NCI-H1092 treated with DMSO at 0.1 percent for 48 hours (cell line): ENCODE measurements at regions not wholly inside any gene's neighbourhood (a gene's known extent, or its start where the extent isn't known, plus 50 kb on each side); places are given as distances from the start of the nearest gene placed in this dataset.
"Not testable (repeated sequence)": the region's sequence is repeated elsewhere in the genome, so short reads cannot be mapped to it uniquely, and the experiment has no call there.

Experiments used
- DNase-seq: peaks from one replicate; lab custom pipeline; 2025; lab: John Stamatoyannopoulos, UW

DNA sequence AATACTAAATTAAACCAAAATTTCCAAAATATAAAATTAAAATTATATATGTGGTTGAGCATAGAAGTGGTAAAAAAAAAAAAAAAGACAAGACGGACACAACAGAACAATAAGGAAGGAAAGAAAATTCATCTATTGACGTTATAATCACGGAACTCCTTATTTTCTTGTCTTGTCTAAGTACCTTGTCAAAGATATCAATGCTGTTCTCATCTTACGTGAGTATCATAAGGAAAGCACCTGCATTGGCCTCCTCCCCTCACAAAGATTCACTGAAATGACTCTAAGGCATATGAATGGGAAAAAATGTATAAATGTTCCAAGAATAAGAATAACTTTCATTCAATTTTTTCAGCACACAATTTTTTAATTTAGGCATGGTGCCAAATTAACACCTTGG is 135.4 kb downstream of the PPP1R3A start:
- DNase-seq, result no peak

DNA sequence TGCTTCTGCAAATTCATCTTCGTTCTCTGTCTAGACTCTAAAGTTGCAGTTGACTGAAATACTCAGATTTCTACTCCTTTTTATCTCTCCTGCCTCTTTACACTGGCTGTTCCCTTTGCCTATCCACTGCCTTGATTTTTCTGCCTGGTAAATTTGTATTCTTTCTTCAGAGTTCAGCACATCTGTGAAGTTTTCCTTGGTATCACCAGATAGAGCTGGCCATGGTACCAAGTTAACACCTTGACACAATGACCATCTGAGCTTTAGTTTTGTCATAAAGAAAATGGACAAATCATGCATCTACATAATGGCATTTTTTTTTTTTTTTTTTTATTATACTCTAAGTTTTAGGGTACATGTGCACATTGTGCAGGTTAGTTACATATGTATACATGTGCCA is 143.0 kb downstream of the PPP1R3A start:
- no peak for DNase-seq

DNA sequence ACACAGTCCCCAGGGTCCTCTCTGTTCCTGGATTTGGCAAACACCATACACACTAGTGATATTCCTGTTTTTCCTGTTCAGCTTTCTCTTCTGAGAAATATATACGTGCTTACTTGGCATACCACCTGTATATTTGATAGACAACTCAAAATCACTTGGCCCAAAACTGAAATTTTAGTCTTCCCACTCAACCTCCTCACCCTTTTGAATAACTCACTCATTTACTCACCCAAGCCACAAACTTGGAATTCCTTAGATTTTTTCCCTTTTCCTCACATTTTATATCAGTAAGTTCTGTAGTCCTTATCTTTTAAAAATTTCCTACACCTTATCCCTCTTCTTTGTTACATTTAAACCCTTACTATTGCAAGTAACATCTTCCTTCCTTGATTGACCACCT is 143.4 kb downstream of the PPP1R3A start:
- peak; percentile 22 for DNase-seq

DNA sequence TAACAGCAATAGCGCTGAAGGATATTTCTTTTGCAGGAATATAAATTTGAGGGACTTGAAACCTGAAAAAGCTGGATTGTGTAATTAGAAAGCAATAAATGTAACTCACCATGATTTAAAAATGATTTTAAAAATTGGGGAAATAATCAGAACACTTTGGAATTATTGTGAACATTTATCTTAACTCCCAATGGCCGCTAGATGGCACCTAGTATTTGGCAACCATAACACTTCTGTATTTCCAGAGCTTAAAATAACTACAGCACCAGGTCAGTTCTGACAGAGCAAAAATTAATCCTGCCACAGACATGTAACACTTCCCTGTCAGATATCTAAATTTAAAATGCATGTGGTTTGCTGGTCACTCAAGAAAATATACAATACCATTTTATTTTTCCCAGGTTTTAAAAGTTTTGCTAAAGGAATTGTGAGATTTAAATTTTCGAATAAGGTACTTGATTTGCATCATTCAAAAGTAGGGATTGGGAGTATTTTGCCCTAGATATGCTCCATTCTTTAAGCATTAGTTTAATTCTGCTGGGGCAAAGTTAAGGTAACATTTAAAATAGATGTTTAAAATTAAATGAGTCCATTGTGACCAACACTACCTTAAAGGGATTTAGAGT is 144.5 kb downstream of the PPP1R3A start:
- DNase-seq, result peak; percentile 71

DNA sequence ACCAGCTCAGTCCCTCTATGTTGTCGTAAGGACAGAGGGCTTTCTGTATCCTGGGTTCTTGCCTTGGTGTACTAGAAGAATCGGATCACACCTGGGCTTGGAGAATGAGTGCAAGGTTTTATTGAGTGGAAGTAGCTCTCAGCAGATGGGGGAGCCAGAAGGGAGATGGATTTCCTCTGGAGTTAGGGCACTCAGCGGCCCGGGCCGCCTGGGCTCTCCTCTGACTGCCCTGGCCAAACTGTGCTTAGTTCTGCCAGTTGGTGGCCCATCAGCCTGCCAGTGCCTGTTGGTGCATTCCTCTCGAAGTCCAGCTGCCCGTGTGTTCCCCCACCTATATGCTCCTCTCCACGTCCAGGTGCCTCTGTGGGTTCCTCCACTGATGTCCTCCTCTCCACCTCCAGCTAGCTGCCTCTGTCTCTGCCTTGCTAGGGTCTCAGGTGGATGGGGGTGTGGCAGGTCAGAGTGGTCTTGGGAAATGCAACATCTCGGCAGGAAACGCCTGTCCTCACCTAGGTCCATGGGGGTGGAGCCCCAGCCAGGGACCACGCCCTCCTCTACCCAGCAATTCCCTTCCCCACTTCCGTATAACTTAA is 148.6 kb downstream of the PPP1R3A start:
- no peak for DNase-seq

DNA sequence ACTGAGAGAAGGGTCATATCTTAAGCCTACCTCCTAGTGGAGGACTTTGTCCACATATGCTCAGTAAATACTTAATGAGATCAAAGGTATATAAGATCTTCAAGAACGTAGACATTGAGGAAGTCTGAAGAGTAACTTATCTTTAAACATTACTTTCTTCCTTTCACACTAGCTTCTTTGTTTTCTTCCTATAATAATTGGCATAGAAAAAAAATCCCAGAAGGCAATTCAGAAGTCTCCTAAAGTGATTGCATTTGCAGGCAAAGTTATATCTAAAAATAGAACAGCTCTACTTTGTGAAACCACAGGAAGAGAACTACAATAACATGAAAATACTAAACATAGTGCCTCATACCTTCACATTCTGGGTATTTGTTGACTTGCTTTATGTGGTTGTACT is 150.4 kb downstream of the PPP1R3A start:
- DNase-seq, result no peak

DNA sequence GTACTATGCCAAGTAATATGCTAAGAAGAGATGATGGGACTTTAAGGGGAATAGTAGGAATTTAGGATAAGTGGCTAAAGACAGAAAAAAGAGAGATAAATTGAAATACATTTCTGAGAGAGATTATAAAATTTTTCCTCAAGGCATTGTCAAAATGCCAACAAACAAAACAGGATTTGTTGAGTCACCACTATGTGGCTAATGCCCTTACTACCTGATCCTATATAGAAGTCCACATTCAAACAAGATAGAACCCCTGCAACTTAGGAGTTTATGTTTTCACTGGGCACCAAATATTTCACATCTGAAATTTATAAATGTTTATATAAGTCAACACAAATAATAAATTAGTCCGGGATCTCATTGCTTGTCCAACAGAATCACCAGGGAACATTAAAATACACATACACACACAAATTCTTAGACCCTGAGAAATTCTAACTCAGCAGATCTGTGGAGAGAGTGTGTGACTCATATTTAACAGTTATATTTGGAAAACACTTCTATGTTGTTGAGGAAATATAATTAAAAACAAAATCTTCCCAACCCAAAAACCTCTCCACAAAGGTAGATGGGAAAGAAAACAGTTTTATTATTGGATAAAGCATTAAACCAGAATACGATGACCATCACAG is 154.3 kb downstream of the PPP1R3A start:
- DNase-seq, result no peak

DNA sequence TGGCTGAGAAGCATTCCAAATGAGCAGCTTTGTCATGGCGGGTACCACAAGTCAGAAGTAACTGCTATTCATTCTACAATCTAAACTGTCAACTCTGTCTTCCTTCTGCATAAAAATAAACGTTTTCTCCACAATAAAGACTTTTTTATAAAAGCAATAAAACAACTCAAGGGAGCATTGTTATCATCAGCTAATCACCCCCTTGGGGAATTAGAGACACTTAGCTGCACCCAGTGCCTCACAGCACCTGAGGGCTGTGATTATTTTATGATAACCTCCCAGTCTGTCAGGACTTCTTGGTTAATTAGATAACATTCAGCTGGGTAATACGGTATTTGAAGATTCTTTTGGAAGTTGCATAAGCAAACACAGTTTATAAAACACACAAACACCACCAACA is 155.6 kb downstream of the PPP1R3A start:
- no peak for DNase-seq

DNA sequence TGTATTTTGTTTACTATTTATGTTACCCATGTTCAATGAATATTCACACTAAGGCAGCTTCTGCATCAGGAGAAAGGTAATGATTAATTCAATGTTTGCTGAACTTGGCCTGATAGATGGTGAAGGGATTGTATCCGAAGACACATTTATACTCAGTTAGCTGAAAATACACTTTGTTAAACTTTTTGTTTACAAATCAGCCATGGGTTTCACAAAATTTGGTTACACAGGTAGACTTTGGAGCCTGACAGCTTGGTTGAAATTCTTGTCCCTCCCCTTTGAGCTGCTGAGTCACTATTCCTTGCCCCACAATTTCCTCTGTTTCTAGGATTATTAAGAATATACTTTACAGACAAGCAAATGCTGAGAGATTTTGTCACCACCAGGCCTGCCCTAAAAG is 162.6 kb downstream of the PPP1R3A start:
- no peak for DNase-seq

DNA sequence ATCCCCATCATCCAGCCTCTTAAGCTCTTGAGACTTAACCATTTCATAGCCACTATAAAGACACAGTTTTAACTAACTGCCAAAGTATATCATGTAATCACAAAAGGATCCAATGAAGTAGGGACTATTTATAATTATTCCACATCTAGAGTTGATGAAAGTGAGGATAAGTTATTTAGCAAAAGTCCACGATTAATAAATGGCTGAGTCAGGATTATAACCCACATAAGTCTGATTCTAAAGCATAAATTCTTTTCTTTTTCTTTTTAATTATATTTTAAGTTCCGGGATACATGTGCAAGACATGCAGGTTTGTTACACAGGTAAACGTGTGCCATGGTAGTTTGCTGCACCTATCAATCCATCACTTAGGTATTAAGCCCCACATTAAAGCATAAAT is 166.1 kb downstream of the PPP1R3A start:
- DNase-seq, result no peak

DNA sequence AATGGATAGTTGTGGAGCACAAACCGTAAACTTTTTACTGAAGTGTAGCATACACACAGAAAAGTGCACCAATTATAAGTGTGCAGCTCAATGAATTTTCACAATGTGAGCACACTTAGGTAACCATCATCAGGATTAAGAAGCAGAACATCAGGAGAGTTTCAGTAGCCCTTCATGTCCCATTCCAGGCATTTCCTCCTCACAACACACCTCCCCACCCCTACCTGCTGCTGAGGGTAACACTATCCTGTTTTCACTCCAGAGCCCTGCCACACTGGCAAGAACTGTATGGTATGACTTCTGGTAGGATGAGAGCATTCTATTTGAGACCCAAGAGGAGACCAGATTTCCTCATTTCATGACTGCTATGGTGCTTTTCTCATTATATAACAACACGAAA is 166.5 kb downstream of the PPP1R3A start:
- DNase-seq, result no peak

DNA sequence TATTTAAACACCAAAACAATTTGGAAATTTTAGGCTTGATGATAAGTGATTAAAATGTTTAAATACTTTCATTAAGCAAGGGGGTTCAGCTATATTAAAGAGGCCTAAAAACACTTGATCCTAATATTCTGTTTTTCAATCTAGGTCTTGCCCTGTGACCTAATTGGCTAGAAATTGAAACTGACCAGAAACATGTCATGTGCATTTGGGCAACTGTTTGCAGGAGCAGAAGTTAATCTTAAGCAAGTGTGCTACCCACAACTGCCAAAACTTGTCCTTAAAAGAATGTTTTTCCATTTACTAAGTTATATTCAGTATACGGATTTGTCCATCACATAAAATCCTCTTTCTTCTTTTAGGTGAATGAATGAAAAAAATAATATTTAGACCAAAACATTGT is 167.3 kb downstream of the PPP1R3A start:
- DNase-seq, result no peak

DNA sequence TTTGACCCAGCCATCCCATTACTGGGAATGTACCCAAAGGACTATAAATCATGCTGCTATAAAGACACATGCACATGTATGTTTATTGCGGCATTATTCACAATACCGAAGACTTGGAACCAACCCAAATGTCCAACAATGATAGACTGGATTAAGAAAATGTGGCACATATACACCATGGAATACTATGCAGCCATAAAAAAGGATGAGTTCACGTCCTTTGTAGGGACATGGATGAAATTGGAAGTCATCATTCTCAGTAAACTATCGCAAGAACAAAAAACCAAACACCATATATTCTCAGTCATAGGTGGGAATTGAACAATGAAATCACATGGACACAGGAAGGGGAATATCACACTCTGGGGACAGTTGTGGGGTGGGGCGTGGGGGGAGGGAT is 170.4 kb downstream of the PPP1R3A start:
- not testable (repeated sequence) for DNase-seq

DNA sequence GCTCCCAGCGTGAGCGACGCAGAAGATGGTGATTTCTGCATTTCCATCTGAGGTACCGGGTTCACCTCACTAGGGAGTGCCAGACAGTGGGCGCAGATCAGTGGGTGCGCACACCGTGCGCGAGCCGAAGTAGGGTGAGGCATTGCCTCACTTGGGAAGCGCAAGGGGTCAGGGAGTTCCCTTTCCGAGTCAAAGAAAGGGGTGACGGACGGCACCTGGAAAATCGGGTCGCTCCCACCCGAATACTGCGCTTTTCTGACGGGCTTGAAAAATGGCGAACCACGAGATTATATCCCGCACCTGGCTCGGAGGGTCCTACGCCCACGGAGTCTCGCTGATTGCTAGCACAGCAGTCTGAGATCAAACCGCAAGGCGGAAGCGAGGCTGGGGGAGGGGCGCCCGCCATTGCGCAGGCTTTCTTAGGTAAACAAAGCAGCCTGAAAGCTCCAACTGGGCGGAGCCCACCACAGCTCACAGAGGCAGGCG is 175.8 kb downstream of the PPP1R3A start:
- DNase-seq, result not testable (repeated sequence)

DNA sequence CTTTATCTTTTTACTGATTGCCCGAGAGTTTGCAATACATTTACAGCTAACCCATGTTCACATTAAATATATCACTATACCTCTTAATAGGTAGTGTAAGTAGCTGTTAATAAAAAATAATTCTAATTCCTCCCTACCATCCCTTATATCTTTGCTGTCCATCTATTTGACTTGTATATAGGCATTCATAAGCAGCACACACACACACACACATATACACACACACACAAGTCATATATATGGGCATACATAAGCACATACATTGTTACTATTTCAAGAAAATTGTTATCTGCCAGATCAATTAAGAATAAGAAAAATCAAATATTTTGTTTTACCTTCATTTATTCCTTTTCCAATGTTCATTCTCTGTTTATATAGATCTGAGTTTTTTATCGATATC is 176.4 kb downstream of the PPP1R3A start:
- DNase-seq, result no peak

DNA sequence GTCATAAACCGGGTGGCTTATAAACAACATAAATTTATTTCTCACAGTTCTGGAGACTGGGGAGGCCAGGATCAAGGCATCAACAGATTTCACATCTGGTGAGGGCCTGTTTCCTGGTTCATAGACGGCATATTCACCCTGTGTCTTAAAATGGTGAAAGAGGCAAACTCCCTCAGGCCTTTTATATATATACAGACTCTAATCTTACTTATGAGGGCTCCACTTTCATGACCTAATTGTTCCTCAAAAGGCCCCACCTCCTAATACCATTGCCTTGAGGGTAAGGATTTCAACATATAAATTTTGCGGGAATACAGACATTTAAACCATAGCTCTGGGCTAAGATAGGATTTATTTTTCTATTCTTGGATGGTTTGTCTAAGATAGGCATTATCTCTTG is 187.2 kb downstream of the PPP1R3A start:
- no peak for DNase-seq

DNA sequence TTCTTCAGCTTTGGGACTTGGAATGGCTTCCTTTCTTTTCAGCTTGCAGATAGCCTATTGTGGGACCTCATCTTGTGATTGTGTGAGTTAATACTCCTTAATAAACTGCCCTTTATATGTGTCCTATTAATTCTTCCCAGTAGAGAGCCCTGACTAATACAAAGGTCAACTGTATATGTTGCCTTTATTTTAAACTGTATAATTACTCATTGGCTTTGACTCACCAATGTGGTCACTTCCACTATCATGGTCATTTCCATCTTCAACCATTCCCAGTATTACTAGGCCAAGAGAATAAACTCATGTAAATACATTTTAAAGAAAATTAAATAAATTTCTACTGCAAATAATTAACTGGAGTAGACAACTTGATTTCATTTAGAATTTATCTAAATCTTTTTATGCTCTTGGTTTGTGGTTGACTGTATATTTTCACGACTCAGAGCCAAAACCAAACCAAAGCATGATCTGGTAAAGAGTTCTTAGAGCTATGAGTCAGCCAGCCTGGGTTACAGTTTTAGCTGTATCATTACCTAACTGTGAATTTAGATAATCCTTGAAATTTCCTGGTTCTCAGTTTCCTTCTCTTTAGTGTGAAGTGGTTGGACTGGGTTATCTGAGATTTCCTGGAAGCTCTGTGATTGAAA is 188.4 kb downstream of the PPP1R3A start:
- no peak for DNase-seq

DNA sequence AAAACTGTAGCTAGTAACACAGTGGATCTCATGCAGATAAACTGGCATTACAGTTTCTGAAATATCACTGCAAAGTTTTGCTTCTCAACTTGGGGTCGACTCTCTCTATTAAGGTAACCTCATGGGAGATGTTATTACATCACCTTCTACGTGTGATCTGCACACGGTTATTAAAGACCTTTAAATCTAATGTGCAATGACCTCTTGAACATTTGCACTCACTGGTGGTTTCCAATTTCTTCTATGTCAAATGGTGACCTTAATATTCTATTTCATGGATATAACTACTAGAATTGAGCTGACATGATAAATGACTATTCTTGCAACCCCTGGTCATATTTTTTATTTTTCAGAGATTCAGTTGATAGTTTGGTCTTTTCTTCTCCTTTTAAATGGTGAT is 191.3 kb downstream of the PPP1R3A start:
- DNase-seq, result no peak

DNA sequence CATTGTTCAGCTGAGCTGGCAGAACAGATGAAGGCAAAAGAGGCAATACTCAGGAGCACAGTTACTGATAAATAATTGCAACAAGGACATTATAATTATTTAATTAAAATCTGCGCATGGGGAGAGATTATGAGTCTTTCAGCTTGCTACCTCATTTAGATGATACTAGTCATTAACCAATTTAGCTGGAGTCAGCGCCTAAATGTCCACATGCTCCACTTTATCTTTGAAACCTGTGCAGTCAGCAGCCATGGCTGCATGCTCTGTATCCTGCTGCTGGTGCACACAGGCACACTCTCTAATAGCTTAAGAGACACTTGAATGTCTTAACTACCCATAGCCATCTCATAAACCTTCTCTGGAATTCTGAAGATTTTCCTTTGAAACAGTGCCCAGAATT is 196.8 kb downstream of the PPP1R3A start:
- no peak for DNase-seq

DNA sequence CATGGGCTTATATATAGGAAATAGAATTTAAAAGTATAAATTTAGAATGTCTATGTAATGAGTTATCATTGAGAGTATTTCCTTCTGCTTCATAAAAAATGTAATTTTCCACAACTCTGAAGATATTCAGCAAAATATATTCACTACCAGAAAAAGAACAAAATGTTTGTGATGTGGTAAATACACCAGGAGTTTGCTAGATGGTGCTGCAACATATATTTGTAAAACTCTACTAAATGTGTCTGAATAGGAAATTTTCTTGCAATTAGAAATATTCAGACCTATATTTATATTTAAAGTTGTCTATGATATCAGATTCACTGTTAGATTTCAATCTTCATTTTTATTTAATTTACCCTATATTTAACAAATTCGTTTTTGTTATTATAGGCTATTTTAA is 201.1 kb downstream of the PPP1R3A start:
- no peak for DNase-seq

DNA sequence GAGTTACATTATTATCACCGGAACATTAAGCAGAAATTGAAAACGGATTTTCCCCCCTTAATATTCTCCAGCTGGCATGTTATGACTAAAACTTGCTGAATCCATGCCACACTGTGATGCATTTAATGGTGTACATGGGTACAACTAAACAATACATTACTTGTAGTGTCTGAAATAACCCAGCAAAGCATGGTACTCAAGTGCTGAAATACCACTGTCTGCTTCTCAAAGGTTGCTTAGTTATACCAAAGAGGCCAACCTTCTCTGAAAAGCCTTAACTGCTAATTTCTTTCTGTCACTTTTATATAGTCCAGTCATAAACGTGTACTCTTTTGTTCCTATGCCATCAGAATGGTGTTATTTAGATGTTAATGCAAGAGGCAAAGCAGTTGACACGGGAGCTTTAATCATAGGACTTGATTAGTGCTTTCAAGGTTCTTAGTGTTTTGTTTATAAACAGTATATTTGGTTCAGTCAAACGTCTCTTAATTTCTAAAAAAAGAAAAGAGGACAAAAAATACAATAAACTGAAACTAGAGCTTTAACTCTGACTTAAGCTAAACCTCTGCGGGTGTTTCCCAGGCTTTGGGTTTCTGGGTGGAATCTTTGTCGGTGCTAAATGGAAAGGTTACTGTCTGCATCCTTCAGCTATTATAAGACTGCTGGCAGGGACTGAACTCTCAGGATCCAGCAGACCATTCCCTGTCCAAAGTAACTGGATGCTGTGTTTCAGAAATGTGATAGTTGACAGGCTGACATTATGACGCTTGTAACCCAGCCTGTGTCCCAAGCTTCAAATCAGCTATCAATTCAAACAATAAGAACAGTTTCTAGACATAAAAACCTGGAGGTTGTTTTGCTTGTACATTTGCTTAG is 202.6 kb downstream of the PPP1R3A start:
- DNase-seq, result no peak

DNA sequence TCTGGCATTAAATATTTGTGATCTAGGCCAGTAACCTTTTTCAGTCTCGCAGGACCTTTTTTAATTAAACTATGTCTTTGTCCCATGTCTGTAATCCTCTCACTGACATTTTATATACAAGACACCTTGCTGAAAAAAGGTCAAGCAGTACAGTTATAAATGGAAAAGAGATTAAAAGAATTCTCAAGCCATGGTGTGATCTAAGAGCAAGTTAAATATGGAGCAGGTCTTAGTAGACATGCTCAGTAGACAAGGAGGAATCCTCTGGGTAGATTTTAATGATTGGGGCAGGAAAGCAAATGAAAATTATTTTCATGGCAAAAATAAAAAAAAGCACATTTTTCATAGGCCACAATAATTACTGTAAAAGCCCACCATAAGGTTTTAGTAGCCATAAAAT is 203.5 kb downstream of the PPP1R3A start:
- DNase-seq, result no peak
